ENCODE measurements at regions not wholly inside any gene's neighbourhood (a gene's known extent, or its start where the extent isn't known, plus 50 kb on each side); places are given as distances from the start of the nearest gene placed in this dataset.

DNA sequence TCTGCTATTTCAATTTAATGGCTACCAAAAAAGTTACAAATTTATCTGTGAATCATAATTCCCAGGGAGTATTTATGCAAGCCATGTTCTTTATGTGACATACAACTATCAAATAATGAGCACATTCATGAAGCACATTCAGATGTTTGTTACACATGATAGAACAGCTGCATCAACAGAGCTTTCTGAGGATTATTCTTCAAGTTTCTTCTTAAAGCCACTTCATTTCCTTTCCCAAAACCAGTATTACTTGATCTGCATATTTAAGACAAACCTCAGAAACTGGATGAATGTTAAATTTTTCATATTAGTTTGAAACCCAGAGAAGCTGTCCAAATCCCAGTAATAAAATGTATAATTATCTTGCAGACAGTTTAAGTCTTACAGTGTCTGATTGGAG lies 73.6 kb upstream of the SOX5 start:
- TF ChIP-seq EZH2 (IDR thresholded peaks at IDR 0.05) = no peak
- no peak for TF ChIP-seq EZH2phosphoT487 (IDR thresholded peaks at IDR 0.05)

All from neural progenitor cell (in vitro differentiated cells).